Stimulated activated naive CD8-positive, alpha-beta T cell treated with anti-CD3 and anti-CD28 coated beads, Interleukin-15, Interleukin-2, amounts not matched to agents 100 ng/mL and 50 ng/mL, for 24 hours (primary cell): ENCODE measurements at regions not wholly inside any gene's neighbourhood (a gene's known extent, or its start where the extent isn't known, plus 50 kb on each side); places are given as distances from the start of the nearest gene placed in this dataset.
"Not testable (repeated sequence)": the region's sequence is repeated elsewhere in the genome, so short reads cannot be mapped to it uniquely, and the experiment has no call there.

Experiments used
- H3K27ac Mint-ChIP-seq: one replicate; pipeline ENCODE4 v1.8.0; 2021; ENCODE audit warnings: mild to moderate bottlenecking, mixed read lengths
- H3K27me3 Mint-ChIP-seq: one replicate; pipeline ENCODE4 v1.8.0; 2021; ENCODE audit warnings: mixed read lengths
- H3K36me3 Mint-ChIP-seq: one replicate; pipeline ENCODE4 v1.8.0; 2021; ENCODE audit warnings: low read depth, mixed read lengths
- H3K4me1 Mint-ChIP-seq: one replicate; pipeline ENCODE4 v1.8.0; 2021; ENCODE audit warnings: low read depth, mixed read lengths
- H3K4me3 Mint-ChIP-seq: one replicate; pipeline ENCODE4 v1.8.0; 2021; ENCODE audit warnings: mild to moderate bottlenecking, mixed read lengths
- H3K9me3 Mint-ChIP-seq: one replicate; pipeline ENCODE4 v1.8.0; 2021; ENCODE audit warnings: mixed read lengths

GRCh38 chr11:110347660-110348059 lies 51.2 kb upstream of the RDX start:
- Mint-ChIP-seq H3K9me3 (peaks cover 13% of the 10 kb centered on the region), H3K4me3 (no peak overlapping the region), H3K27ac (peak overlapping the region; percentile 99), H3K4me1 (peaks cover 74% of the 10 kb centered on the region), H3K27me3 (no peaks in the 10 kb centered on the region), H3K36me3 (peaks cover 8% of the 10 kb centered on the region)

GRCh38 chr11:110349138-110349996 lies 53.0 kb upstream of the RDX start:
- peak overlapping the region; percentile 99 for H3K27ac Mint-ChIP-seq
- no peaks in the 10 kb centered on the region for H3K9me3 Mint-ChIP-seq
- no peaks in the 10 kb centered on the region for H3K27me3 Mint-ChIP-seq
- peaks cover 3% of the 10 kb centered on the region for H3K36me3 Mint-ChIP-seq
- H3K4me1 Mint-ChIP-seq = peaks cover 66% of the 10 kb centered on the region
- peak overlapping the region; percentile 65 for H3K4me3 Mint-ChIP-seq

GRCh38 chr11:110349997-110350383 lies 53.6 kb upstream of the RDX start:
- Mint-ChIP-seq H3K27ac (peak overlapping the region; percentile 99), H3K4me1 (peaks cover 64% of the 10 kb centered on the region)

GRCh38 chr11:110355011-110355744 lies 58.8 kb upstream of the RDX start:
- H3K4me3 Mint-ChIP-seq = no peak overlapping the region
- H3K4me1 Mint-ChIP-seq = peaks cover 32% of the 10 kb centered on the region
- peaks cover 4% of the 10 kb centered on the region for H3K27me3 Mint-ChIP-seq
- no peaks in the 10 kb centered on the region for H3K9me3 Mint-ChIP-seq
- H3K27ac Mint-ChIP-seq = no peak overlapping the region
- no peaks in the 10 kb centered on the region for H3K36me3 Mint-ChIP-seq

More at GRCh38 chr11:110349997-110350383, 53.6 kb upstream of the RDX start:
- H3K36me3 Mint-ChIP-seq, H3K9me3 Mint-ChIP-seq, H3K27me3 Mint-ChIP-seq: not testable (repeated sequence)
- H3K4me3 Mint-ChIP-seq = peak overlapping the region; percentile 65

GRCh38 chr11:110356762-110357671 lies 60.6 kb upstream of the RDX start:
- Mint-ChIP-seq H3K9me3 (no peaks in the 10 kb centered on the region), H3K36me3 (no peaks in the 10 kb centered on the region), H3K27ac (peak overlapping the region; percentile 78), H3K4me3 (peak overlapping the region; percentile 23), H3K4me1 (peaks cover 23% of the 10 kb centered on the region), H3K27me3 (peaks cover 4% of the 10 kb centered on the region)

GRCh38 chr11:110358336-110358735 lies 61.9 kb upstream of the RDX start:
- H3K27me3 Mint-ChIP-seq = peaks cover 4% of the 10 kb centered on the region
- H3K36me3 Mint-ChIP-seq = no peaks in the 10 kb centered on the region
- no peak overlapping the region for H3K27ac Mint-ChIP-seq
- peaks cover 23% of the 10 kb centered on the region for H3K4me1 Mint-ChIP-seq
- no peaks in the 10 kb centered on the region for H3K9me3 Mint-ChIP-seq
- H3K4me3 Mint-ChIP-seq = no peak overlapping the region

DNA sequence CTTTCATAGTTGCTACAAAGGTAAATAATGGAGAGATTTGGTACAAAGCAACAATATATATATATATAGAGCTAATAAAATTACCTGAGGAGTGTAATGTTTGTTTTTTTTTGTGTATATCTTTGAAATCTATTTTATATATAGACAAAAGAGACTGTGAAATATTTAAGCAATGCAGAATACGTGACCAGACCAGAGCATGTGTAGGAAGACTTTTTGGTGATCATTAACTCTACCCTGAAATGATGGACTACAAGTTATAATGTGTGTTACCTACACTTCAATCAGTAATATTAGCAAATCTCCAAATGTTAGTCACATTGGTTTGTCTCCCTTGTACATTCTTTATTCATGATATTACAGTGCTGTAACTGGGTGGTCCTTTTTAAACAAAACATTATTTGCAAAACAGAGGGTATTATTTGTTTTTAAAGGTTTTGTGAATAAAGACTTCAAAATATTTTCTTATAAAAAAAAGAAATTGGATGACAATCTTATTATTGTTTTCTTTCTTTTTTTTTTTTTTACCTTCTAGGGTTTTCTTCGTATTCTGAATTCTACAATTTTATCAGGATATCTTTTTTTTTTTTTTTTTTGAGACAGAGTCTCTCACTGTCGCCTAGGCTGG lies 64.5 kb upstream of the RDX start:
- peaks cover 12% of the 10 kb centered on the region for H3K4me1 Mint-ChIP-seq
- not testable (repeated sequence) for H3K36me3 Mint-ChIP-seq, H3K4me3 Mint-ChIP-seq, H3K9me3 Mint-ChIP-seq, H3K27ac Mint-ChIP-seq, H3K27me3 Mint-ChIP-seq

GRCh38 chr11:110362971-110363509 lies 66.6 kb upstream of the RDX start:
- H3K27ac Mint-ChIP-seq = no peak overlapping the region
- H3K36me3 Mint-ChIP-seq = no peaks in the 10 kb centered on the region
- H3K9me3 Mint-ChIP-seq = no peaks in the 10 kb centered on the region
- H3K4me3 Mint-ChIP-seq = no peak overlapping the region
- H3K27me3 Mint-ChIP-seq = no peaks in the 10 kb centered on the region
- no peaks in the 10 kb centered on the region for H3K4me1 Mint-ChIP-seq

DNA sequence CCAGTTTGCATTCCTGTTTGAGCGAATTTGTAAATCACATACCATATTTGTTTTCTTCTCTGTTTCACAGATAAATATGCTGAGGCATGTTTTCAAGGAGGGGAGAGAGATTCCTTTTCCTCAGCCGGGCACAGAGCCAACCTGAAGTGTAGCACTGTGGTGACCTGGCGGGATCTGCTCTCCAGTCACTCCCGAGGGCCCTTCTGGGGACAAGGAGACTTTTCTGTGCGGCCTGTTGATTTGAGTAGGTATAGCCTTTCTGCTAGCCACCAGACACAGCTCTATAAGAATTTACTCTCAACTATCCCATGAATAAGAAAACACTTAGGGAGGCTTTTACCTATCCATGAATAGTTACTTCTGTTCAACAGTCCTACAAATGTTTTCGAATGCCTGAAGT lies 63.5 kb upstream of the FDX1 start:
- no peaks in the 10 kb centered on the region for H3K4me1 Mint-ChIP-seq
- peak overlapping the region; percentile 16 for H3K27ac Mint-ChIP-seq
- no peak overlapping the region for H3K4me3 Mint-ChIP-seq
- no peaks in the 10 kb centered on the region for H3K36me3 Mint-ChIP-seq
- no peaks in the 10 kb centered on the region for H3K9me3 Mint-ChIP-seq
- H3K27me3 Mint-ChIP-seq = peaks cover 6% of the 10 kb centered on the region

GRCh38 chr11:110367571-110367970 lies 62.2 kb upstream of the FDX1 start:
- Mint-ChIP-seq H3K27me3 (peaks cover 14% of the 10 kb centered on the region), H3K4me3 (no peak overlapping the region), H3K27ac (no peak overlapping the region), H3K36me3 (no peaks in the 10 kb centered on the region), H3K4me1 (peaks cover 3% of the 10 kb centered on the region), H3K9me3 (no peaks in the 10 kb centered on the region)

- Mint-ChIP-seq H3K4me3 (no peak overlapping the region), H3K27me3 (peaks cover 14% of the 10 kb centered on the region), H3K27ac (no peak overlapping the region), H3K9me3 (no peaks in the 10 kb centered on the region), H3K4me1 (peaks cover 8% of the 10 kb centered on the region), H3K36me3 (no peaks in the 10 kb centered on the region)
Measured at GRCh38 chr11:110371084-110371483, 58.7 kb upstream of the FDX1 start.

DNA sequence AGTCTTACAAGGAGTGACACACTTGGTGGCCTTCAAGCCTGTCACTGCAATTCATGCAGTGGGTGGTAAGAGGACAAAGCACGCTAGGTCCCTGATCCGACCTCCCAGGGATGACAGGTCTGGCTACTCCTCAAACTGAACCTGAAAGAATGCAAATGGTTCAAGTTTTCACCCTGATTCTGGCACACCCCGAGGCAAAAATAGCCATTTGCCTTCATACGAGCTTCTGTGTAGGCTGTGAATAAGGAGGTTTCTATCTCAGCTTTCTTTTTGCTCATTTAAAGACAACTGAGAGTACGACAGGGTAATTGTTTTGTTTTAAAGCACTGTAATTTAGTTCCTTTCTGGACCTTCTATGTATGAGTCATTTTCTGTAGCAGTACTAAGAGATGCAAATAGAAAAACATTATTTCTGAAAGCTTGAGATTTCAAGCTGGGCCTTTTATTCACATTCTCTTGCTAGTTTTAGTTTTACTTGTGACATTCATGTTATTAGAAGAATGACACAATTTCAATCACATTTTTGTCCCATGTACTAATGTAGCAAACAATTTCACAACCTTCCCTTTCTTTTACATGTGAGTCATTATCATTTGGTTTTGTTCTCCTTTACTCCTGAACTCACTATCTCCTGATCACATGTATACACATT lies 56.6 kb upstream of the FDX1 start:
- peaks cover 16% of the 10 kb centered on the region for H3K27me3 Mint-ChIP-seq
- no peaks in the 10 kb centered on the region for H3K9me3 Mint-ChIP-seq
- H3K4me3 Mint-ChIP-seq = no peak overlapping the region
- H3K4me1 Mint-ChIP-seq = peaks cover 11% of the 10 kb centered on the region
- no peaks in the 10 kb centered on the region for H3K36me3 Mint-ChIP-seq
- H3K27ac Mint-ChIP-seq = no peak overlapping the region

GRCh38 chr11:110374921-110375320 lies 54.8 kb upstream of the FDX1 start:
- H3K36me3 Mint-ChIP-seq = no peaks in the 10 kb centered on the region
- H3K27ac Mint-ChIP-seq = no peak overlapping the region
- H3K27me3 Mint-ChIP-seq = peaks cover 13% of the 10 kb centered on the region
- peaks cover 11% of the 10 kb centered on the region for H3K4me1 Mint-ChIP-seq
- H3K9me3 Mint-ChIP-seq = no peaks in the 10 kb centered on the region
- H3K4me3 Mint-ChIP-seq = no peak overlapping the region

- Mint-ChIP-seq H3K4me1 (peaks cover 11% of the 10 kb centered on the region), H3K27ac (no peak overlapping the region)
Measured at GRCh38 chr11:110375351-110375750, 54.4 kb upstream of the FDX1 start.

More at GRCh38 chr11:110375351-110375750, 54.4 kb upstream of the FDX1 start:
- Mint-ChIP-seq H3K4me3 (no peak overlapping the region), H3K9me3 (no peaks in the 10 kb centered on the region), H3K27me3 (peaks cover 13% of the 10 kb centered on the region), H3K36me3 (no peaks in the 10 kb centered on the region)
